RWPE1 (cell line): ENCODE measurements at regions not wholly inside any gene's neighbourhood (a gene's known extent, or its start where the extent isn't known, plus 50 kb on each side); places are given as distances from the start of the nearest gene placed in this dataset.

ENCODE experiments used
- CTCF ChIA-PET: fragments of 350-600 bp; sonication (Branson Sonifier 250); formaldehyde crosslinking; extraction: SDS; loops from one replicate; lab custom pipeline; 2021; lab: Yijun Ruan, JAX
- POLR2A ChIA-PET: fragments of 400-600 bp; formaldehyde crosslinking; extraction: SDS; loops from one replicate; lab custom pipeline; 2020; ENCODE audit warnings: antibody characterized with exemption; ENCODE audit not compliant: low non-redundant PET; lab: Yijun Ruan, JAX
- DNase-seq: peaks from one replicate; pipeline ENCODE4 v3.0.0; 2012; ENCODE audit warnings: low spot score
- H3K27ac ChIP-seq: fragments of 450-650 bp; 2 replicates; pipeline ENCODE4 v1.5.1; 2017
- CTCF ChIP-seq: fragments of 450-650 bp; conservative IDR thresholded peaks from 2 replicates; pipeline ENCODE4 v1.5.1; 2017; ENCODE audit warnings: low read depth, mild to moderate bottlenecking

GRCh38 chr7:54701982-54702381, 57.0 kb downstream of the SEC61G start:
- no peak for DNase-seq
- H3K27ac ChIP-seq, result no peak overlapping the region
- CTCF ChIA-PET, result no interaction called here
- POLR2A ChIA-PET, result no interaction called here
- no peak for TF ChIP-seq CTCF

GRCh38 chr7:54699715-54700114, 59.3 kb downstream of the SEC61G start:
- POLR2A ChIA-PET, result no interaction called here
- no peak overlapping the region for H3K27ac ChIP-seq
- CTCF ChIA-PET, result no interaction called here
- no peak for TF ChIP-seq CTCF
- no peak for DNase-seq

DNA sequence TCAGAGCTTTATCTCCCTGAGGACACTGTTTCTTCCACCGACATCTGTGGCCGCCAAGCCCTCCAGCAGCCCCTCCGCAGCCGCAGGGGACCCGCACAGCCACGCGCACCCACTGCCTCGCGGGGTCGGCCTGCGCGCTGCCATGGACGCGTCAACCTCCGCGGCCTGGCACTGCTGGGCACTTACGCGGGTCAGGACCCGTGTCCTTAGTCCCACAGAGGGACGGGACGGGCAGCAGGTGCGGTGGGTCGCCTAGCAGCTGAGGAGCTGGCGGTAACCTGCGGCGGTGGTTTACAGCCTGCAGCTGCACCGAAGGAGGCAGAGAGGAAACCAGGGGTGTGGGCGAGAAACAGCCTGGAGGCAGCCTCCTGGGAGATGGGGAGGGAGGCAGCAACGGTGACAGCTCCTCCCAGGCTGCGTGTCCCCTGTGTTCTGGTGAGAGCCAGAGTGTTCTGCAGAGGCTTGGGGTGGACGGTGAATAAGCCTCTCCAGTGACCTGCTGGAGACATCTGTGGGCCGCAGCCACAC, 61.3 kb downstream of the SEC61G start:
- no peak overlapping the region for H3K27ac ChIP-seq
- CTCF ChIA-PET, result no interaction called here
- POLR2A ChIA-PET, result no interaction called here
- no peak for DNase-seq
- no peak for TF ChIP-seq CTCF

DNA sequence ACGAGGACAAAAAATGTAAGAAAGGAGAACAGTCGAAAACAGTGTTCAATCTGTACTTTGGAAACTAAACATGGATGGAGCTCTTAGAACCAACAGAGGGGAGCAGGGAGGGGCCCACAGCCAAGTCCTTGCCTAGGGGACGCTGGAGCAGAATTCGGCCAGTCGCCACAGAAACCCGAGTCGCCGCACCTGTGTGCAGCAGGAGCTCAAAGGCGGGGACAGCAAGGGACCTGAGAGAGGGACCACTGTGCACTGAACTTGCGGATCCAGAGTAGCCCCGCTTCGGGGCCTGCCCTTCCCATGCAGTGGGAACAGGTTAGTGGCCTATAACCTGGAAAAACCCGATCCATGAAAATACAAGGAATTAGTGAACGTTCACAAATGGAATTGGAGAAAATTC, 68.1 kb downstream of the SEC61G start:
- ChIA-PET POLR2A (no interaction called here), CTCF (interaction anchor here (0.5 kb wide), 1 partner anchor 24 kb away, joined by 3 read pairs; no protein-coding TSS in a partner anchor)
- no peak overlapping the region for H3K27ac ChIP-seq
- no peak for DNase-seq
- no peak for TF ChIP-seq CTCF

- H3K27ac ChIP-seq, result no peak overlapping the region
- no peak for TF ChIP-seq CTCF
- ChIA-PET CTCF (no interaction called here), POLR2A (no interaction called here)
- DNase-seq, result no peak
Observed at GRCh38 chr7:54690050-54690443, 69.0 kb downstream of the SEC61G start.

DNA sequence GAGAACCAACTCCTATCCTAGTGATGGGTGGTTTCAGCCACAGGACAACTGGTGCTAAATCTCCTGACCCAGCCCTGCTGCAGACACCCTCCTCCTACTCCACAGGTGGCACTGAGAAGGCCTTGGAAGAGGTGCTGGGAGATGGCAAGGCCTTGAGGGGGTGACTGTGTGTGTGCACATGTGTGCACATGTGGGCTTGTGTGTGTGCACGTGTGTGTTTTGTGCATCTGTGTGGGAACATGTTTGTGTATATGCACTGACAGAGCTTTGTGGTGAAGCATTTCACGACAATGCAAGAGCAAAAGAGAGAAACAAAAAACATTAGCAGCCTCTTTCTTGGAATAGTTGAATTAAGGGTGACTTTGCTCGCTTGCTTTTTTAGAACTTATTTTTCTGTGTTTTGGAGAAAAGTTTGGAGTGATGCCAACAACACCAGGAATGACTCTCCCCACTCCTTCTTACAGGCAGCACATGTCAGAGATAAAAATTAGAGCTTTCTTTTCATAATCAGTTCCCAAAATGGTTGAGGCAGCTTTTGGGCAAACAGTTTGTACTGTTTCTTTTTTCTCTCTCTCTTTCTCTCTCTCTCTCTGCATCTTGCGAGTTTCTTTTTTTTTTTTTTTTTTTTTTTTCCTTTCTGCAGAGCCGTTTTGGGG, 69.5 kb downstream of the SEC61G start:
- DNase-seq, result no peak
- no peak overlapping the region for H3K27ac ChIP-seq
- ChIA-PET CTCF (no interaction called here), POLR2A (no interaction called here)
- no peak for TF ChIP-seq CTCF
